ENCODE measurements at regions not wholly inside any gene's neighbourhood (a gene's known extent, or its start where the extent isn't known, plus 50 kb on each side); places are given as distances from the start of the nearest gene placed in this dataset.

- no peaks in the 10 kb centered on the region for H3K79me2 ChIP-seq (replicated peaks; ENCODE audit: insufficient read depth, low read length)
Observed at GRCh38 chr17:79185671-79186070, 111.0 kb downstream of the ENGASE start.

GRCh38 chr17:79184219-79184618 lies 109.6 kb downstream of the ENGASE start:
- peak overlapping the region; percentile 66 for H3K27ac ChIP-seq (ENCODE audit: low read length)
- TF ChIP-seq RAD21 (conservative IDR thresholded peaks at IDR 0.05) (no peak), SMC3 (conservative IDR thresholded peaks at IDR 0.05; ENCODE audit: poor library complexity) (no peak), TAF1 (IDR thresholded peaks at IDR 0.05; ENCODE audit: low read depth) (no peak), EZH2 (IDR thresholded peaks at IDR 0.05; ENCODE audit: borderline replicate concordance, insufficient read depth, low read length, poor library complexity, severe bottlenecking) (no peak), MXI1 (conservative IDR thresholded peaks at IDR 0.05; ENCODE audit: poor library complexity, severe bottlenecking) (no peak), EP300 (conservative IDR thresholded peaks at IDR 0.05; ENCODE audit: poor library complexity, severe bottlenecking) (no peak), CTCF (IDR thresholded peaks at IDR 0.05; ENCODE audit: poor library complexity, severe bottlenecking) (no peak), POLR2AphosphoS5 (IDR thresholded peaks at IDR 0.05) (no peak), REST (IDR thresholded peaks at IDR 0.05; ENCODE audit: borderline replicate concordance) (no peak)
- H3F3A ChIP-seq (ENCODE audit: insufficient read depth, low read length, poor library complexity, severe bottlenecking) = no peaks in the 10 kb centered on the region
- H3K27me3 ChIP-seq (ENCODE audit: insufficient read depth, low read depth, low read length) = peaks cover 35% of the 10 kb centered on the region
- no peaks in the 10 kb centered on the region for H3K9me3 ChIP-seq (ENCODE audit: low read length)
- no peaks in the 10 kb centered on the region for H4K20me1 ChIP-seq (ENCODE audit: insufficient read depth)
- no peaks in the 10 kb centered on the region for H3K36me3 ChIP-seq (ENCODE audit: insufficient read depth, low read length)
- no peaks in the 10 kb centered on the region for H3K79me2 ChIP-seq (replicated peaks; ENCODE audit: insufficient read depth, low read length)
- H2AFZ ChIP-seq (ENCODE audit: low read depth, low read length) = peak overlapping the region; percentile 40
- H3K9me2 ChIP-seq (ENCODE audit: insufficient read depth, low read length) = no peaks in the 10 kb centered on the region
- H3K4me2 ChIP-seq (ENCODE audit: low read length) = peak overlapping the region; percentile 41
- H3K9ac ChIP-seq (ENCODE audit: low read length) = peak overlapping the region; percentile 84
- H3K4me3 ChIP-seq (ENCODE audit: low read length) = peak overlapping the region; percentile 89

More at GRCh38 chr17:79185671-79186070, 111.0 kb downstream of the ENGASE start:
- Histone ChIP-seq H3K9me2 (ENCODE audit: insufficient read depth, low read length) (no peaks in the 10 kb centered on the region), H3K4me3 (ENCODE audit: low read length) (no peak overlapping the region), H2AFZ (ENCODE audit: low read depth, low read length) (no peak overlapping the region), H4K20me1 (ENCODE audit: insufficient read depth) (no peaks in the 10 kb centered on the region), H3K27me3 (ENCODE audit: insufficient read depth, low read depth, low read length) (peaks cover 35% of the 10 kb centered on the region), H3F3A (ENCODE audit: insufficient read depth, low read length, poor library complexity, severe bottlenecking) (no peaks in the 10 kb centered on the region), H3K27ac (ENCODE audit: low read length) (no peak overlapping the region), H3K9ac (ENCODE audit: low read length) (no peak overlapping the region), H3K9me3 (ENCODE audit: low read length) (no peaks in the 10 kb centered on the region), H3K36me3 (ENCODE audit: insufficient read depth, low read length) (no peaks in the 10 kb centered on the region), H3K4me2 (ENCODE audit: low read length) (no peak overlapping the region)
- no peak for TF ChIP-seq TAF1 (IDR thresholded peaks at IDR 0.05; ENCODE audit: low read depth)
- TF ChIP-seq POLR2AphosphoS5 (IDR thresholded peaks at IDR 0.05) = no peak
- no peak for TF ChIP-seq MXI1 (conservative IDR thresholded peaks at IDR 0.05; ENCODE audit: poor library complexity, severe bottlenecking)
- TF ChIP-seq EZH2 (IDR thresholded peaks at IDR 0.05; ENCODE audit: borderline replicate concordance, insufficient read depth, low read length, poor library complexity, severe bottlenecking) = no peak
- no peak for TF ChIP-seq EP300 (conservative IDR thresholded peaks at IDR 0.05; ENCODE audit: poor library complexity, severe bottlenecking)

Measured in neural cell (in vitro differentiated cells).